ENCODE measurements at regions not wholly inside any gene's neighbourhood (a gene's known extent, or its start where the extent isn't known, plus 50 kb on each side); places are given as distances from the start of the nearest gene placed in this dataset.

GRCh38 chr1:41999884-42000283 lies 81.2 kb upstream of the HIVEP3 start:
- POLR2A ChIA-PET: no interaction called here

More at GRCh38 chr1:41999884-42000283, 81.2 kb upstream of the HIVEP3 start:
- ATAC-seq: no peak
- no TSS peak for BruUV-seq (replicated peaks)
- in situ Hi-C loops (cut with MboI): no loop called here
- Histone ChIP-seq H3K4me3 (no peak overlapping the region), H3K4me2 (ENCODE audit: insufficient read depth, low read length) (no peak overlapping the region), H3K9ac (ENCODE audit: insufficient read depth in 1 of 2, low read depth in 2 of 2, low read length in 2 of 2) (no peak overlapping the region), H3K79me2 (ENCODE audit: control insufficient read depth, insufficient read depth, low read length) (no peaks in the 10 kb centered on the region), H3K36me3 (ENCODE audit: control insufficient read depth, insufficient read depth, low read length) (no peaks in the 10 kb centered on the region), H4K20me1 (replicated peaks; ENCODE audit: control insufficient read depth, insufficient read depth, low read length) (no peaks in the 10 kb centered on the region), H3K4me1 (replicated peaks in 1 of 2; ENCODE audit: control insufficient read depth in 2 of 2, insufficient read depth in 2 of 2, low read length in 2 of 2) (no peaks in the 10 kb centered on the region), H3K27ac (ENCODE audit: extremely low read depth, low read depth, low read length) (no peak overlapping the region), H3K9me1 (ENCODE audit: control insufficient read depth, insufficient read depth, low read length) (no peaks in the 10 kb centered on the region), H2AFZ (ENCODE audit: low read depth, low read length) (no peak overlapping the region), H3K9me3 (replicated peaks; ENCODE audit: control insufficient read depth, insufficient read depth, low read depth, low read length) (no peaks in the 10 kb centered on the region), H3K27me3 (ENCODE audit: control insufficient read depth in 2 of 2, insufficient read depth in 2 of 2, low read length in 2 of 2) (no peaks in the 10 kb centered on the region; a peak in 1 of 5 replicates)
- CTCF ChIA-PET (ENCODE audit: low intra/inter-chr PET ratio): no interaction called here
- intact Hi-C loops (cut with micrococcal nuclease): no loop called here
- no peak for DNase-seq (ENCODE audit: extremely low read depth in 1 of 4, low spot score in 3 of 4)
- no peak for FAIRE-seq
- TF ChIP-seq ZNF436 (CRISPR knock-in tag; IDR thresholded peaks at IDR 0.05): no peak
- no peak for TF ChIP-seq ASH1L (IDR thresholded peaks at IDR 0.05; ENCODE audit: borderline replicate concordance, low read depth, partially characterized antibody)
- TF ChIP-seq TCF3 (CRISPR knock-in tag; IDR thresholded peaks at IDR 0.05): no peak
- TF ChIP-seq ZNF512 (tag; IDR thresholded peaks at IDR 0.05): no peak
- TF ChIP-seq CBFB (CRISPR knock-in tag; IDR thresholded peaks at IDR 0.05): no peak
- no peak for TF ChIP-seq PHTF2 (CRISPR knock-in tag; IDR thresholded peaks at IDR 0.05)
- TF ChIP-seq XRCC5 (IDR thresholded peaks at IDR 0.05; ENCODE audit: low read depth, low read length): no peak
- TF ChIP-seq, protein P1, sequence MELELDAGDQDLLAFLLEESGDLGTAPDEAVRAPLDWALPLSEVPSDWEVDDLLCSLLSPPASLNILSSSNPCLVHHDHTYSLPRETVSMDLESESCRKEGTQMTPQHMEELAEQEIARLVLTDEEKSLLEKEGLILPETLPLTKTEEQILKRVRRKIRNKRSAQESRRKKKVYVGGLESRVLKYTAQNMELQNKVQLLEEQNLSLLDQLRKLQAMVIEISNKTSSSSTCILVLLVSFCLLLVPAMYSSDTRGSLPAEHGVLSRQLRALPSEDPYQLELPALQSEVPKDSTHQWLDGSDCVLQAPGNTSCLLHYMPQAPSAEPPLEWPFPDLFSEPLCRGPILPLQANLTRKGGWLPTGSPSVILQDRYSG (tag; conservative IDR thresholded peaks at IDR 0.05; ENCODE audit: low read depth): no peak
- no peak for TF ChIP-seq ZNF174 (CRISPR knock-in tag; IDR thresholded peaks at IDR 0.05)
- TF ChIP-seq TRIM28 (IDR thresholded peaks at IDR 0.05): no peak
- no peak for TF ChIP-seq NFIC (IDR thresholded peaks at IDR 0.05)
- no peak for TF ChIP-seq ZNF263 (CRISPR knock-in tag; IDR thresholded peaks at IDR 0.05; ENCODE audit: borderline replicate concordance)
- TF ChIP-seq BRD4 (IDR thresholded peaks at IDR 0.05): no peak
- TF ChIP-seq FOXA1 (IDR thresholded peaks at IDR 0.05; ENCODE audit: borderline replicate concordance): no peak
- no peak for TF ChIP-seq NR2F6 (CRISPR knock-in tag; IDR thresholded peaks at IDR 0.05)
- TF ChIP-seq, protein P2, sequence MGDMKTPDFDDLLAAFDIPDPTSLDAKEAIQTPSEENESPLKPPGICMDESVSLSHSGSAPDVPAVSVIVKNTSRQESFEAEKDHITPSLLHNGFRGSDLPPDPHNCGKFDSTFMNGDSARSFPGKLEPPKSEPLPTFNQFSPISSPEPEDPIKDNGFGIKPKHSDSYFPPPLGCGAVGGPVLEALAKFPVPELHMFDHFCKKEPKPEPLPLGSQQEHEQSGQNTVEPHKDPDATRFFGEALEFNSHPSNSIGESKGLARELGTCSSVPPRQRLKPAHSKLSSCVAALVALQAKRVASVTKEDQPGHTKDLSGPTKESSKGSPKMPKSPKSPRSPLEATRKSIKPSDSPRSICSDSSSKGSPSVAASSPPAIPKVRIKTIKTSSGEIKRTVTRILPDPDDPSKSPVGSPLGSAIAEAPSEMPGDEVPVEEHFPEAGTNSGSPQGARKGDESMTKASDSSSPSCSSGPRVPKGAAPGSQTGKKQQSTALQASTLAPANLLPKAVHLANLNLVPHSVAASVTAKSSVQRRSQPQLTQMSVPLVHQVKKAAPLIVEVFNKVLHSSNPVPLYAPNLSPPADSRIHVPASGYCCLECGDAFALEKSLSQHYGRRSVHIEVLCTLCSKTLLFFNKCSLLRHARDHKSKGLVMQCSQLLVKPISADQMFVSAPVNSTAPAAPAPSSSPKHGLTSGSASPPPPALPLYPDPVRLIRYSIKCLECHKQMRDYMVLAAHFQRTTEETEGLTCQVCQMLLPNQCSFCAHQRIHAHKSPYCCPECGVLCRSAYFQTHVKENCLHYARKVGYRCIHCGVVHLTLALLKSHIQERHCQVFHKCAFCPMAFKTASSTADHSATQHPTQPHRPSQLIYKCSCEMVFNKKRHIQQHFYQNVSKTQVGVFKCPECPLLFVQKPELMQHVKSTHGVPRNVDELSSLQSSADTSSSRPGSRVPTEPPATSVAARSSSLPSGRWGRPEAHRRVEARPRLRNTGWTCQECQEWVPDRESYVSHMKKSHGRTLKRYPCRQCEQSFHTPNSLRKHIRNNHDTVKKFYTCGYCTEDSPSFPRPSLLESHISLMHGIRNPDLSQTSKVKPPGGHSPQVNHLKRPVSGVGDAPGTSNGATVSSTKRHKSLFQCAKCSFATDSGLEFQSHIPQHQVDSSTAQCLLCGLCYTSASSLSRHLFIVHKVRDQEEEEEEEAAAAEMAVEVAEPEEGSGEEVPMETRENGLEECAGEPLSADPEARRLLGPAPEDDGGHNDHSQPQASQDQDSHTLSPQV (IDR thresholded peaks at IDR 0.05): no peak
- no peak for TF ChIP-seq DDX20 (tag; IDR thresholded peaks at IDR 0.05; ENCODE audit: low read depth)
